ENCODE measurements at regions not wholly inside any gene's neighbourhood (a gene's known extent, or its start where the extent isn't known, plus 50 kb on each side); places are given as distances from the start of the nearest gene placed in this dataset.

GRCh38 chr11:116242006-116242405 lies 530.8 kb downstream of the BUD13 start:
- Histone ChIP-seq H3K4me2 (no peak overlapping the region), H3K4me1 (no peaks in the 10 kb centered on the region), H3K9me3 (no peaks in the 10 kb centered on the region), H3K27ac (no peak overlapping the region), H3K4me3 (no peak overlapping the region)
- ATAC-seq (no peak), DNase-seq (ENCODE audit: low read depth in 1 of 2, low spot score in 1 of 2) (no peak), FAIRE-seq (no peak)
- ChIA-PET CTCF (interaction anchor here (0.8 to 0.9 kb wide), 2 partner anchors 11 to 17 kb away, joined by 4 read pairs; no protein-coding TSS in a partner anchor), POLR2A (no interaction called here)
- TF ChIP-seq ELK1 (IDR thresholded peaks at IDR 0.05; ENCODE audit: low read depth, low read length) (no peak), HEYL (CRISPR knock-in tag; IDR thresholded peaks at IDR 0.05) (no peak), RCOR1 (IDR thresholded peaks at IDR 0.05; ENCODE audit: low read depth, low read length) (no peak), PHF8 (IDR thresholded peaks at IDR 0.05; ENCODE audit: borderline replicate concordance, low read depth) (no peak), SMC3 (IDR thresholded peaks at IDR 0.05) (no peak), HMGXB4 (CRISPR knock-in tag; IDR thresholded peaks at IDR 0.05; ENCODE audit: borderline replicate concordance) (no peak), ZC3H11A (IDR thresholded peaks at IDR 0.05) (no peak), ATOH8 (CRISPR knock-in tag; IDR thresholded peaks at IDR 0.05; ENCODE audit: low read depth) (no peak), MAFK (IDR thresholded peaks at IDR 0.05; ENCODE audit: partially characterized antibody) (no peak), JUNB (IDR thresholded peaks at IDR 0.05) (no peak), GATA3 (IDR thresholded peaks at IDR 0.05; ENCODE audit: borderline replicate concordance) (no peak), CBX2 (IDR thresholded peaks at IDR 0.05; ENCODE audit: borderline replicate concordance, low read depth) (no peak), KDM1A (IDR thresholded peaks at IDR 0.05; ENCODE audit: low read depth) (no peak), ZFP36 (IDR thresholded peaks at IDR 0.05; ENCODE audit: borderline replicate concordance, partially characterized antibody) (no peak), POLR2A (IDR thresholded peaks at IDR 0.05; ENCODE audit: low read length) (no peak), HOXA7 (CRISPR knock-in tag; IDR thresholded peaks at IDR 0.05) (no peak), JUN (IDR thresholded peaks at IDR 0.05) (no peak), BHLHE40 (IDR thresholded peaks at IDR 0.05; ENCODE audit: low read depth, low read length) (no peak)
- 10% methylated on average over 2 of the region's 4 CpGs for WGBS (ENCODE audit: missing lambda C conversion rate)

- WGBS (ENCODE audit: missing lambda C conversion rate), result 15% methylated on average over 4 of the region's 4 CpGs
- DNase-seq (ENCODE audit: low read depth in 1 of 2, low spot score in 1 of 2) (no peak), ATAC-seq (no peak), FAIRE-seq (no peak)
- ChIA-PET POLR2A (no interaction called here), CTCF (no interaction called here)
- no peak overlapping the region for H3K27ac ChIP-seq
- H3K9me3 ChIP-seq, result no peaks in the 10 kb centered on the region
- H3K4me3 ChIP-seq, result no peak overlapping the region
- no peaks in the 10 kb centered on the region for H3K4me1 ChIP-seq
- H3K4me2 ChIP-seq, result no peak overlapping the region
- TF ChIP-seq NR3C1 (IDR thresholded peaks at IDR 0.05) (no peak), NPAS2 (CRISPR knock-in tag; IDR thresholded peaks at IDR 0.05; ENCODE audit: borderline replicate concordance) (no peak), PBX3 (IDR thresholded peaks at IDR 0.05) (no peak), CBX2 (IDR thresholded peaks at IDR 0.05; ENCODE audit: borderline replicate concordance, low read depth) (no peak), GATA3 (IDR thresholded peaks at IDR 0.05; ENCODE audit: borderline replicate concordance) (no peak), RFX5 (IDR thresholded peaks at IDR 0.05) (no peak), ZSCAN20 (CRISPR knock-in tag; IDR thresholded peaks at IDR 0.05) (no peak), CHD4 (IDR thresholded peaks at IDR 0.05; ENCODE audit: borderline replicate concordance) (no peak), ATOH8 (CRISPR knock-in tag; IDR thresholded peaks at IDR 0.05; ENCODE audit: low read depth) (no peak), BCL3 (IDR thresholded peaks at IDR 0.05) (no peak), ESRRA (IDR thresholded peaks at IDR 0.05; ENCODE audit: borderline replicate concordance, low read length) (no peak), CTCF (IDR thresholded peaks at IDR 0.05) (no peak), FOSB (CRISPR knock-in tag; IDR thresholded peaks at IDR 0.05) (no peak), JUNB (IDR thresholded peaks at IDR 0.05) (no peak), RNF2 (IDR thresholded peaks at IDR 0.05; ENCODE audit: borderline replicate concordance, low read depth) (no peak)
Observed at GRCh38 chr11:116240710-116241109, 532.1 kb downstream of the BUD13 start.
